Loucy (cell line): ENCODE measurements at regions not wholly inside any gene's neighbourhood (a gene's known extent, or its start where the extent isn't known, plus 50 kb on each side); places are given as distances from the start of the nearest gene placed in this dataset.

Source experiments
- H2AFZ ChIP-seq: fragments of 200-600 bp; sonication (generic); 2 replicates; pipeline ENCODE4 v1.6.0; 2016; ENCODE audit warnings: antibody characterized with exemption, mild to moderate bottlenecking, low read length, moderate library complexity
- H3F3A ChIP-seq: fragments of 200-600 bp; 2 replicates; pipeline ENCODE4 v1.6.0; 2016; ENCODE audit warnings: antibody characterized with exemption, low read depth, mild to moderate bottlenecking
- H3K27me3 ChIP-seq: fragments of 200-600 bp; sonication (generic); 2 replicates; pipeline ENCODE4 v1.6.1; 2014; ENCODE audit warnings: low read length, mild to moderate bottlenecking; ENCODE audit not compliant: insufficient read depth, poor library complexity, severe bottlenecking
- H3K36me3 ChIP-seq: fragments of 200-600 bp; sonication (generic); 2 replicates; pipeline ENCODE4 v1.6.1; 2016; ENCODE audit warnings: low read length; ENCODE audit not compliant: insufficient read depth
- H3K4me1 ChIP-seq: fragments of 200-600 bp; sonication (generic); 2 replicates; pipeline ENCODE4 v1.5.1; 2014; ENCODE audit warnings: low read length, mild to moderate bottlenecking; ENCODE audit not compliant: insufficient read depth, poor library complexity, severe bottlenecking
- H3K4me2 ChIP-seq: fragments of 200-600 bp; sonication (generic); 2 replicates; pipeline ENCODE4 v1.6.0; 2014; ENCODE audit warnings: antibody characterized with exemption, low read length, low read depth, mild to moderate bottlenecking; ENCODE audit not compliant: poor library complexity, severe bottlenecking
- H3K4me3 ChIP-seq: fragments of 200-600 bp; sonication (generic); 2 replicates; pipeline ENCODE4 v1.5.1; 2014; ENCODE audit warnings: low read length, mild to moderate bottlenecking, mixed read lengths; ENCODE audit not compliant: poor library complexity, severe bottlenecking
- H3K79me2 ChIP-seq: fragments of 200-600 bp; sonication (generic); 2 replicates; pipeline ENCODE4 v1.6.1; 2014; ENCODE audit warnings: low read length; ENCODE audit not compliant: insufficient read depth
- H3K9ac ChIP-seq: fragments of 200-600 bp; sonication (generic); 2 replicates; pipeline ENCODE4 v1.6.0; 2014; ENCODE audit warnings: mild to moderate bottlenecking, low read depth, low read length, moderate library complexity; ENCODE audit not compliant: poor library complexity, severe bottlenecking
- H3K9me2 ChIP-seq: fragments of 200-600 bp; sonication (generic); replicated peaks from 2 replicates; pipeline ENCODE4 v1.6.1; 2016; ENCODE audit warnings: low read depth, low read length, mixed read lengths
- H3K9me3 ChIP-seq: fragments of 200-600 bp; sonication (generic); 2 replicates; pipeline ENCODE4 v1.6.1; 2014; ENCODE audit warnings: mild to moderate bottlenecking, antibody characterized with exemption, low read length, low read depth; ENCODE audit not compliant: insufficient read depth
- H4K20me1 ChIP-seq: fragments of 200-600 bp; sonication (generic); 2 replicates; pipeline ENCODE4 v1.6.0; 2014; ENCODE audit warnings: antibody characterized with exemption, low read length, mild to moderate bottlenecking; ENCODE audit not compliant: insufficient read depth, poor library complexity, severe bottlenecking
- CTCF ChIP-seq: fragments of 200-600 bp; sonication (generic); conservative IDR thresholded peaks from 2 replicates; pipeline ENCODE4 v1.5.1; 2014; ENCODE audit warnings: mild to moderate bottlenecking, antibody characterized with exemption, low read length
- EZH2phosphoT487 ChIP-seq: fragments of 200-600 bp; IDR thresholded peaks from 2 replicates; pipeline ENCODE4 v1.6.1; 2018; ENCODE audit warnings: antibody characterized with exemption, mild to moderate bottlenecking, moderate library complexity, borderline replicate concordance

- H3K4me3 ChIP-seq = no peak overlapping the region
- no peak overlapping the region for H2AFZ ChIP-seq
- H3K9me2 ChIP-seq = no peaks in the 10 kb centered on the region
- no peaks in the 10 kb centered on the region for H3F3A ChIP-seq
- no peak for TF ChIP-seq EZH2phosphoT487
- no peak for TF ChIP-seq CTCF
- H3K9ac ChIP-seq = no peak overlapping the region
- H3K4me2 ChIP-seq = no peak overlapping the region
- H4K20me1 ChIP-seq = no peaks in the 10 kb centered on the region
- no peaks in the 10 kb centered on the region for H3K27me3 ChIP-seq
- H3K4me1 ChIP-seq = peaks cover 12% of the 10 kb centered on the region
- no peaks in the 10 kb centered on the region for H3K79me2 ChIP-seq
- no peaks in the 10 kb centered on the region for H3K9me3 ChIP-seq
- no peaks in the 10 kb centered on the region for H3K36me3 ChIP-seq
These were observed 104.0 kb upstream of the SLC6A6 start for GRCh38 chr3:14298442-14298841.

GRCh38 chr3:14298991-14299555 is 103.3 kb upstream of the SLC6A6 start:
- H3K9me3 ChIP-seq = no peaks in the 10 kb centered on the region
- H3K36me3 ChIP-seq = no peaks in the 10 kb centered on the region
- TF ChIP-seq EZH2phosphoT487 (no peak), CTCF (no peak)
- no peak overlapping the region for H3K4me3 ChIP-seq
- H3K9ac ChIP-seq = no peak overlapping the region
- H3K9me2 ChIP-seq = no peaks in the 10 kb centered on the region
- peaks cover 18% of the 10 kb centered on the region for H3K4me1 ChIP-seq
- H3K4me2 ChIP-seq = no peak overlapping the region
- H2AFZ ChIP-seq = no peak overlapping the region
- H4K20me1 ChIP-seq = no peaks in the 10 kb centered on the region
- H3K79me2 ChIP-seq = no peaks in the 10 kb centered on the region
- H3K27me3 ChIP-seq = no peaks in the 10 kb centered on the region
- H3F3A ChIP-seq = no peaks in the 10 kb centered on the region

GRCh38 chr3:14299767-14300166 is 102.6 kb upstream of the SLC6A6 start:
- H3K4me1 ChIP-seq = peaks cover 21% of the 10 kb centered on the region
- H3K9me2 ChIP-seq = no peaks in the 10 kb centered on the region
- H3K79me2 ChIP-seq = no peaks in the 10 kb centered on the region
- TF ChIP-seq CTCF (no peak), EZH2phosphoT487 (no peak)
- no peak overlapping the region for H3K9ac ChIP-seq
- no peak overlapping the region for H2AFZ ChIP-seq
- no peaks in the 10 kb centered on the region for H3K36me3 ChIP-seq
- H3F3A ChIP-seq = no peaks in the 10 kb centered on the region
- H3K27me3 ChIP-seq = no peaks in the 10 kb centered on the region
- no peak overlapping the region for H3K4me2 ChIP-seq
- no peaks in the 10 kb centered on the region for H4K20me1 ChIP-seq
- H3K9me3 ChIP-seq = no peaks in the 10 kb centered on the region
- no peak overlapping the region for H3K4me3 ChIP-seq
